Erythroblast (primary cell): ENCODE measurements at regions not wholly inside any gene's neighbourhood (a gene's known extent, or its start where the extent isn't known, plus 50 kb on each side); places are given as distances from the start of the nearest gene placed in this dataset.

ENCODE experiments used
- GATA1 ChIP-seq: IDR thresholded peaks from 2 replicates; pipeline ENCODE4 v1.6.1; 2011; ENCODE audit warnings: low read depth, mild to moderate bottlenecking, control low read depth, low read length, moderate library complexity
- POLR2A ChIP-seq: IDR thresholded peaks from 2 replicates; pipeline ENCODE4 v1.6.1; 2011; ENCODE audit warnings: mild to moderate bottlenecking, low read length

GRCh38 chr12:34292736-34293625 is 270.7 kb downstream of the ALG10 start:
- no peak for TF ChIP-seq GATA1
- TF ChIP-seq POLR2A, result no peak
